Mesendoderm (in vitro differentiated cells): ENCODE measurements at regions not wholly inside any gene's neighbourhood (a gene's known extent, or its start where the extent isn't known, plus 50 kb on each side); places are given as distances from the start of the nearest gene placed in this dataset.

Experiments
- DNase-seq: peaks from one replicate; pipeline ENCODE4 v3.0.0; 2013
- H2AK5ac ChIP-seq: 2 replicates; pipeline ENCODE4 v1.6.1; 2013; ENCODE audit warnings: low read length, inconsistent platforms
- H2BK120ac ChIP-seq: 2 replicates; pipeline ENCODE4 v1.6.1; 2013; ENCODE audit warnings: low read depth, mild to moderate bottlenecking, low read length, moderate library complexity, mixed read lengths
- H2BK15ac ChIP-seq: replicated peaks from 2 replicates; pipeline ENCODE4 v1.6.1; 2013; ENCODE audit warnings: low read depth, mild to moderate bottlenecking, moderate library complexity
- H2BK5ac ChIP-seq: 2 replicates; pipeline ENCODE4 v1.6.1; 2013; ENCODE audit warnings: low read length, inconsistent platforms
- H3K18ac ChIP-seq: 2 replicates; pipeline ENCODE4 v1.6.1; 2013; ENCODE audit warnings: mild to moderate bottlenecking, low read length, mixed read lengths
- H3K23ac ChIP-seq: one replicate; pipeline ENCODE4 v1.6.1; 2013; ENCODE audit warnings: low read length
- H3K27ac ChIP-seq: 2 replicates; pipeline ENCODE4 v1.5.1; 2013; ENCODE audit warnings: low read depth, mild to moderate bottlenecking, inconsistent platforms, low read length, moderate library complexity
- H3K27me3 ChIP-seq: 2 replicates; pipeline ENCODE4 v1.6.1; 2013; ENCODE audit warnings: low read length, control low read depth, mild to moderate bottlenecking, inconsistent platforms; ENCODE audit not compliant: insufficient read depth, poor library complexity
- H3K36me3 ChIP-seq: 2 replicates; pipeline ENCODE4 v1.6.1; 2013; ENCODE audit warnings: low read length, inconsistent platforms; ENCODE audit not compliant: control insufficient read depth, insufficient read depth
- H3K4ac ChIP-seq: one replicate; pipeline ENCODE4 v1.6.1; 2013; ENCODE audit warnings: low read depth, mild to moderate bottlenecking, low read length, moderate library complexity
- H3K4me1 ChIP-seq: 2 replicates; pipeline ENCODE4 v1.6.1; 2013; ENCODE audit warnings: low read depth, low read length, inconsistent platforms; ENCODE audit not compliant: control insufficient read depth
- H3K4me2 ChIP-seq: 2 replicates; pipeline ENCODE4 v1.6.1; 2013; ENCODE audit warnings: low read length
- H3K4me3 ChIP-seq: 2 replicates; pipeline ENCODE4 v1.5.1; 2013; ENCODE audit warnings: mild to moderate bottlenecking, low read length
- H3K56ac ChIP-seq: one replicate; pipeline ENCODE4 v1.6.1; 2013; ENCODE audit warnings: low read length
- H3K79me1 ChIP-seq: 2 replicates; pipeline ENCODE4 v1.6.1; 2013; ENCODE audit warnings: low read length, inconsistent platforms
- H3K79me2 ChIP-seq: 2 replicates; pipeline ENCODE4 v1.6.1; 2013; ENCODE audit warnings: mild to moderate bottlenecking, low read length; ENCODE audit not compliant: control insufficient read depth, insufficient read depth
- H3K9ac ChIP-seq: 2 replicates; pipeline ENCODE4 v1.6.1; 2013; ENCODE audit warnings: low read length, inconsistent platforms
- H4K5ac ChIP-seq: one replicate; pipeline ENCODE4 v1.6.1; 2013; ENCODE audit warnings: low read length
- H4K8ac ChIP-seq: one replicate; pipeline ENCODE4 v1.6.1; 2013; ENCODE audit warnings: low read depth, mild to moderate bottlenecking, control low read depth, low read length, moderate library complexity
- WGBS: extraction: QIAGEN DNeasy Blood & Tissue Kit; methylation state at CpG from one replicate; pipeline ENCODE4 v1.1.7; 2013; ENCODE audit warnings: low lambda C conversion rate, missing lambda C conversion rate; ENCODE audit not compliant: insufficient coverage; ENCODE audit errors: extremely low coverage; 5-methylcytosine and 5-hydroxymethylcytosine counted together

DNA sequence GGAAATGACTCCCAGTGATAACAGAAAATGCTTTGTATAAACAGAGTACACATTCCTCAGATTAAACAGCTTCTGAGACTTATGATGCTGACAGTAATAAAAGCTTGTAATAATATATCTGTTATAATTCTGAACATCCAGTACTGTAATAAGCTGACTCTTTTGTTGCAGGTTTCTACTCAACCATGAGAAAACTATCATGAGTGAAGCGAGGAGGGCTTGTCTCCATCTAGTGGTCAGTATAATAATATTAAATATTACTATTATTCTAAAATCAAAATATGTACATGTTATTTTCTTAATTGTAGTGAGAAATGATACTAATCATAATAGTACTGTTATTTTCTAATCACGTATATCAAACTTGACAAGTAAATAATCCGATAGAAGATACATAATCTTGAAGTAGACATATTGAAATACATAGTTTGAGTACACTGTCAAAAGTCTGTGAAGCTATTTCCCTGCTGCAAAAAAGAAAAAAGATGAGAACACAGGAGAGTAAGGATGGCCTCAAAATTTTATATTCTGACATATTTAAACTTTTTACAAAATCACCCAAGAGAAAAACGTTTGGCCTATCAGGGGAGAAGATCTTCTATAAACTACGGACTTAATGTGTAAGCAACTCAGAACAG, 183.1 kb downstream of the MOXD1 start:
- Histone ChIP-seq H3K27ac (no peak overlapping the region), H3K36me3 (no peaks in the 10 kb centered on the region), H2BK5ac (no peak overlapping the region), H3K56ac (no peak overlapping the region), H3K79me2 (no peaks in the 10 kb centered on the region), H3K4ac (no peak overlapping the region), H2BK120ac (no peak overlapping the region), H3K18ac (no peak overlapping the region), H2AK5ac (no peak overlapping the region), H3K27me3 (no peaks in the 10 kb centered on the region), H2BK15ac (no peak overlapping the region), H4K8ac (no peak overlapping the region), H3K9ac (no peak overlapping the region), H3K4me3 (no peak overlapping the region), H4K5ac (no peak overlapping the region), H3K79me1 (no peaks in the 10 kb centered on the region), H3K4me2 (no peak overlapping the region), H3K4me1 (no peaks in the 10 kb centered on the region), H3K23ac (no peak overlapping the region)
- WGBS, result no CpG with 5 or more reads among the region's 5 CpGs
- DNase-seq, result no peak

DNA sequence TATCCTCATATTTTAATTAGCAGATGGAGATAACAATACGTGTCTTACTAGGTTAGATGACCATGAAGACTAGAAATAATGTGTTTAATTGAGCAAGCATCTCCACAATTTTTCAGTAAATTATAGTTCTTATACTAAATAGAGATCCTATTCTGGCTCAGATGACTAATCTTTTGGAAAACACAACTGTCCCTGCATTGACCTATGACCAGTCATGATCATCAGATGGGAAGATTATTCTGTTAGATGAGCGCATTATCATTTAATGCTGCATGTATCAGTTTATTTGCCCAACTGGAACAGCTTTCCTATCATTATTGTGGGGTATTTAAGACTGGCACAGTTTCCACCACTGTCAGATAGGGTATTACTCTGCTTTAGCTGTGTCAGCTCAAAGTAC, 185.5 kb downstream of the MOXD1 start:
- no peaks in the 10 kb centered on the region for H3K4me1 ChIP-seq

DNA sequence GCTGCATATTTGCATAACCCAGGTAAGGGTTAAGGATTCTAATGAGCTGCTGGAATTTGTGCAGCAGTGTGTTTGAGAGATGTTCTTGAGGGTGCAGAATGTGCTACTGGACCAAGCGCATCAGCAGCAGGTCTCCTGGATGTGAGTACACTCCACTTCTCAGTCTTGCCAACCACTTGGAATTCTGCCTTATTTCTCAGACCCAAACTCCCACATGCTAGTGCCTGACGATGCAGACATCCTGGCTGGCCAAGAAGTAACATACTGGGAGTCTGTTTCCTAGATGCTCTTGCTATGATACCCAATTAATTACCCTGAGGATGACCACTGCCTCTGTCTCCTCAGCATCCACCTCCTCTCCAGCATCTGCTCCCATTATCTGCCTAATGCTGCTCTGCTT, 186.6 kb downstream of the MOXD1 start:
- Histone ChIP-seq H3K36me3 (no peaks in the 10 kb centered on the region), H2BK15ac (no peak overlapping the region), H2AK5ac (no peak overlapping the region), H2BK5ac (no peak overlapping the region), H3K9ac (no peak overlapping the region), H3K56ac (no peak overlapping the region), H3K4ac (no peak overlapping the region), H3K18ac (no peak overlapping the region), H3K23ac (no peak overlapping the region), H2BK120ac (no peak overlapping the region), H4K8ac (no peak overlapping the region), H3K27ac (no peak overlapping the region), H3K4me1 (no peaks in the 10 kb centered on the region), H3K4me2 (no peak overlapping the region), H4K5ac (no peak overlapping the region), H3K27me3 (no peaks in the 10 kb centered on the region), H3K4me3 (no peak overlapping the region), H3K79me2 (no peaks in the 10 kb centered on the region), H3K79me1 (no peaks in the 10 kb centered on the region)
- no peak for DNase-seq
- no CpG with 5 or more reads among the region's 2 CpGs for WGBS

More for the DNA sequence above, 185.5 kb downstream of the MOXD1 start:
- Histone ChIP-seq H2BK120ac (no peak overlapping the region), H3K79me2 (no peaks in the 10 kb centered on the region), H3K18ac (no peak overlapping the region), H3K56ac (no peak overlapping the region), H3K27me3 (no peaks in the 10 kb centered on the region), H3K9ac (no peak overlapping the region), H2BK15ac (no peak overlapping the region), H4K8ac (no peak overlapping the region), H2AK5ac (no peak overlapping the region), H3K4ac (no peak overlapping the region), H4K5ac (no peak overlapping the region), H3K4me3 (no peak overlapping the region), H2BK5ac (no peak overlapping the region), H3K79me1 (no peaks in the 10 kb centered on the region), H3K36me3 (no peaks in the 10 kb centered on the region), H3K4me2 (no peak overlapping the region), H3K23ac (no peak overlapping the region), H3K27ac (no peak overlapping the region)
- DNase-seq, result no peak
- no CpG with 5 or more reads among the region's 2 CpGs for WGBS

DNA sequence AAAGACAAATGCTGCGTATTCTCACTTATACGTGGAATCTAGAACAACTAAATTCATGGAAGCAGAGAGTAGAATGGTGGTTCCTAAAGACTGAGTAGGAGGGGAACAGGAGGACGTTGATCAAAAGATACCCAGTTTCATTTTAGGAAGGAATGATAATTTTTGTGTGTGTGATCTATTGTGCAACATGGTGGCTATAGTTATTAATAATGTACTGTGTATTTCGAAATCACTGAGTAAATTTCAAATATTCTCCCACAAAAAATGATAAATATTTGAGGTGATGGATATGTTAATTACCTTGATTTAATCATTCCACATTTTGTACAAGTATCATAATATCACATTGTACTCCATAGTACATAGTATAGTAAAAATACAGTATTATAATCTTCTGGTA, 187.5 kb downstream of the MOXD1 start:
- Histone ChIP-seq H3K27me3 (no peaks in the 10 kb centered on the region), H3K27ac (no peak overlapping the region), H3K4me3 (no peak overlapping the region), H3K4ac (no peak overlapping the region), H2BK120ac (no peak overlapping the region), H3K23ac (no peak overlapping the region), H2BK15ac (no peak overlapping the region), H3K4me1 (no peaks in the 10 kb centered on the region), H3K4me2 (no peak overlapping the region), H2AK5ac (no peak overlapping the region), H3K56ac (no peak overlapping the region), H4K5ac (no peak overlapping the region), H3K9ac (no peak overlapping the region), H4K8ac (no peak overlapping the region), H3K79me1 (no peaks in the 10 kb centered on the region), H2BK5ac (no peak overlapping the region), H3K36me3 (no peaks in the 10 kb centered on the region), H3K79me2 (no peaks in the 10 kb centered on the region), H3K18ac (no peak overlapping the region)
- no CpG with 5 or more reads among the region's 4 CpGs for WGBS
- no peak for DNase-seq

DNA sequence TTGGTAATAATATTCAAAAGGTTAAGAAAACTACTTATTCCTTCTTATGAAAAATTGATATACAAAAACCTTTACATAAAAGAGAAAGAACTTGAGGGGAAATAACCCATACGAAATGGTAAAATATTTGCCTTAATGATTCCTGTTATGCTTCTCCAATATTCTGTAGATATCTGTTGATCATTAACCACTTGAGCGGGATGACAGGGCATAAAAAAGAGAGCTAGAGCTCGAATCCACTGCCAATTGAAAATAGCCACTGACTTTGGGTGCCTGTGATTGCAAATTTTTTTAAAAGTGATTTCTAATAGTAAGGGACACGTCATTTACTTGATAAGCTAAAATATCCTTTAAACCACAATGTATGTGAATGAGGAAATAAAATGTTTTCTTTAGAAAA, 188.1 kb downstream of the MOXD1 start:
- Histone ChIP-seq H2BK5ac (no peak overlapping the region), H2AK5ac (no peak overlapping the region), H3K4ac (no peak overlapping the region), H3K18ac (no peak overlapping the region), H3K27ac (no peak overlapping the region), H3K4me3 (no peak overlapping the region), H3K36me3 (no peaks in the 10 kb centered on the region), H3K79me2 (no peaks in the 10 kb centered on the region), H4K8ac (no peak overlapping the region), H4K5ac (no peak overlapping the region), H3K9ac (no peak overlapping the region), H3K4me2 (no peak overlapping the region), H3K79me1 (no peaks in the 10 kb centered on the region), H2BK120ac (no peak overlapping the region), H2BK15ac (no peak overlapping the region), H3K4me1 (no peaks in the 10 kb centered on the region), H3K27me3 (no peaks in the 10 kb centered on the region), H3K23ac (no peak overlapping the region), H3K56ac (no peak overlapping the region)
- DNase-seq, result no peak
- WGBS, result no CpG with 5 or more reads among the region's 4 CpGs

DNA sequence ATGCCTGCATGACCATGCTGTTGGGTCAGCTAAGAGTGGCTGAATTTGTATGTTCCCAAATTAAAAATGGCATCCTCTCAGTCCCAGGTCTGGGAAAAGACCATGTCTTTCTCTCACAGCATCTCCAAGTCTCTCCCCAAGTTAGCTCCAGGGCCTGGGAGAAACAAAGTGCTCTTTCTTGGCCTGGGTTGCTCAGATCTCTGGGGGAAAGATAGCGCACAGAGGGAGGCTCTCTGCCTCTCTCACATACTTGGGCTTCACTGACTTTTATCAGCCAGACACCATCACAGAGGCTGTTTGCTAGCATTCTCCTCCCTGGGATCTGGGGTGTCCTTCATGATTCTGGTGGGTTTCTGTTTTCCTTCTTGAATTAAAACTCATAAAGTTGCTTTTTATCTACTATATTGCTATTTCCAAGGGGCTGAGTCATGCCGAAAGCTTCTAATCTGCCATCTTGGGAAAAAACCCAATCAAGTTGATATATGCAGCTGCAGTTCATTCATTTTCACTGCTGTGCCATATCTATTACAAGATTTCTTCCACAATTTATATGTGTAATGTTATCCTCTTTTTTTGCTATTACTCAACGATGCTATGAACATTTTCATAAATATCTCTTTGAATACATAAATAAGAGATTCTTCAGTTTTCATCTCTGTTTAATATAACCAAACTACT, 190.2 kb downstream of the MOXD1 start:
- H3K56ac ChIP-seq, result no peak overlapping the region
- H3K79me1 ChIP-seq, result no peaks in the 10 kb centered on the region
- no peak overlapping the region for H2BK5ac ChIP-seq
- H3K27ac ChIP-seq, result no peak overlapping the region
- no peak overlapping the region for H3K23ac ChIP-seq
- H3K4me1 ChIP-seq, result no peaks in the 10 kb centered on the region
- no peak overlapping the region for H3K4ac ChIP-seq
- H3K27me3 ChIP-seq, result no peaks in the 10 kb centered on the region
- no peaks in the 10 kb centered on the region for H3K79me2 ChIP-seq
- no CpG with 5 or more reads among the region's 3 CpGs for WGBS
- no peak overlapping the region for H4K5ac ChIP-seq
- H3K4me2 ChIP-seq, result no peak overlapping the region
- no peaks in the 10 kb centered on the region for H3K36me3 ChIP-seq
- no peak overlapping the region for H4K8ac ChIP-seq
- H2BK15ac ChIP-seq, result no peak overlapping the region
- H2AK5ac ChIP-seq, result no peak overlapping the region
- H3K9ac ChIP-seq, result no peak overlapping the region
- DNase-seq, result peak; percentile 59
- no peak overlapping the region for H3K18ac ChIP-seq
- H3K4me3 ChIP-seq, result no peak overlapping the region
- H2BK120ac ChIP-seq, result no peak overlapping the region
